ENCODE measurements at regions not wholly inside any gene's neighbourhood (a gene's known extent, or its start where the extent isn't known, plus 50 kb on each side); places are given as distances from the start of the nearest gene placed in this dataset.
A peak's percentile ranks its signal among the peaks of the same experiment; 100 is the strongest.

DNA sequence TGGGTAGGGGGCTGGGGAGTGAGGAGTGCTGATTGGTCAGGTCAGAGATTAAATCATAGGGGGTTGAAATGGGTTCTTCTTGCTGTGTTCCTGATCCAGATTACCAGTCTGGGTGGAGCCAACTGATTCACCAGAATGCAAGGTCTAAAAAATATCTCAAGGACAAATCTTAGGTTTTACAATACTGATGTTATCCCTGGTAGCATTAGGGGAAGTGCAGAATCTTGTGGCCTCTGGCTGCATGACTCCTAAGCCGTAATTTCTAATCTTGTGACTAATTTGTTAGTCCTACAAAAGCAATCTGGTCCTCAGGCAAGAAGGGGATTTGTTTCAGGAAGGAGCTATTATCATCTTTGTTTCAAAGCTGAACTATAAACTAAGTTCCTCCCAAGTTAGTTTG, 289.2 kb upstream of the KYNU start:
- intact Hi-C loops (cut with micrococcal nuclease): no loop called here
- Mint-ChIP-seq H3K27ac (no peak overlapping the region), H3K4me3 (no peak overlapping the region), H3K9me3 (no peaks in the 10 kb centered on the region), H3K4me1 (peaks cover 15% of the 10 kb centered on the region), H3K36me3 (ENCODE audit: low read depth) (no peaks in the 10 kb centered on the region), H3K27me3 (no peaks in the 10 kb centered on the region)
- CTCF ChIA-PET: no interaction called here
- POLR2A ChIA-PET: no interaction called here
- TF ChIP-seq, protein P1, sequence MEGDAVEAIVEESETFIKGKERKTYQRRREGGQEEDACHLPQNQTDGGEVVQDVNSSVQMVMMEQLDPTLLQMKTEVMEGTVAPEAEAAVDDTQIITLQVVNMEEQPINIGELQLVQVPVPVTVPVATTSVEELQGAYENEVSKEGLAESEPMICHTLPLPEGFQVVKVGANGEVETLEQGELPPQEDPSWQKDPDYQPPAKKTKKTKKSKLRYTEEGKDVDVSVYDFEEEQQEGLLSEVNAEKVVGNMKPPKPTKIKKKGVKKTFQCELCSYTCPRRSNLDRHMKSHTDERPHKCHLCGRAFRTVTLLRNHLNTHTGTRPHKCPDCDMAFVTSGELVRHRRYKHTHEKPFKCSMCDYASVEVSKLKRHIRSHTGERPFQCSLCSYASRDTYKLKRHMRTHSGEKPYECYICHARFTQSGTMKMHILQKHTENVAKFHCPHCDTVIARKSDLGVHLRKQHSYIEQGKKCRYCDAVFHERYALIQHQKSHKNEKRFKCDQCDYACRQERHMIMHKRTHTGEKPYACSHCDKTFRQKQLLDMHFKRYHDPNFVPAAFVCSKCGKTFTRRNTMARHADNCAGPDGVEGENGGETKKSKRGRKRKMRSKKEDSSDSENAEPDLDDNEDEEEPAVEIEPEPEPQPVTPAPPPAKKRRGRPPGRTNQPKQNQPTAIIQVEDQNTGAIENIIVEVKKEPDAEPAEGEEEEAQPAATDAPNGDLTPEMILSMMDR (IDR thresholded peaks at IDR 0.05): no peak
- ATAC-seq (ENCODE audit: low read depth) (no peak), DNase-seq (no peak)

DNA sequence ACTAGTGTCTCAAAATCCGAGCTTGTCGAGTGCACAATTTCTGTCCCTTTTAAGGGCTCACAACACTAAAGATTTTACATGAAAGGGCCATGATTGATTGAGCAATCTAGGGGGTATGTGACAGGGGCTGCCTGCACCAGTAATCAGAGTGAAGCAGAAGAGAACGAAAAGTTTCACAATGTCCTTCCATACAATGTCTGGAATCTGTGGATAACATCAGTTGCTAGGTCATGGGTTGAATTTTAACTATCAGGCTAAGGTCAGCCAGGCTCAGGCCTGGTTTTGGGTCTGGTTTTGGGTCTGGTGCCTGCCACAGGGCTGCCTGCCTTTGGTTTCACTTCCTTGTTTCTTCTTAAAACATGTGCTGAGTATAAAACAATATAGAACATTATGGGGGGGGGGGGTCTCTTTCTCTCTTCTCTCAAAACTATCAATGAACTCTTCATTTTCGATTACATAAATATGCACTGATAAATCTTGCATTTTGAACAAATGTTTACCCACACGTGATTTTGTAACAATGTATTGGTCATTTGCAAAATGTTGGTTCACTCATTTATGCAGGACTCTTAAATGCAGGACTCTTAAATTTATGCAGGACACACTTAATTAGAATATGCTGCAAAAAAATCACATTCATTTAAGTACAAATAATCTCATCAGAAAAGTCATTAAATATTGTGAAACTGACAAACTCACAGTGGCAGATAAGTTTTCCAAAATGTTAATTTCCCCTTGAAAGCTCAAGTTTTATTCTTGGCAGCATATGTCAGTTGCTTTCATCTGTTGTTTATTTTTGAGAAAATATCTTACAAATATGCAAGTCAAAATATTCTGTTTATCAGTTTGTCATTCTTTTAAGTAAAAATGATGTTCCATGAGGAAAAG, 290.5 kb upstream of the KYNU start:
- ChIA-PET CTCF (no interaction called here), POLR2A (no interaction called here)
- TF ChIP-seq, protein P1 (IDR thresholded peaks at IDR 0.05): no peak
- Mint-ChIP-seq H3K27ac (peak overlapping the region; percentile 8), H3K4me1 (peaks cover 15% of the 10 kb centered on the region), H3K36me3 (ENCODE audit: low read depth) (no peaks in the 10 kb centered on the region), H3K27me3 (peaks cover 2% of the 10 kb centered on the region), H3K4me3 (no peak overlapping the region), H3K9me3 (no peaks in the 10 kb centered on the region)
- ATAC-seq (ENCODE audit: low read depth): no peak
- intact Hi-C loops (cut with micrococcal nuclease): no loop called here
- DNase-seq: no peak

DNA sequence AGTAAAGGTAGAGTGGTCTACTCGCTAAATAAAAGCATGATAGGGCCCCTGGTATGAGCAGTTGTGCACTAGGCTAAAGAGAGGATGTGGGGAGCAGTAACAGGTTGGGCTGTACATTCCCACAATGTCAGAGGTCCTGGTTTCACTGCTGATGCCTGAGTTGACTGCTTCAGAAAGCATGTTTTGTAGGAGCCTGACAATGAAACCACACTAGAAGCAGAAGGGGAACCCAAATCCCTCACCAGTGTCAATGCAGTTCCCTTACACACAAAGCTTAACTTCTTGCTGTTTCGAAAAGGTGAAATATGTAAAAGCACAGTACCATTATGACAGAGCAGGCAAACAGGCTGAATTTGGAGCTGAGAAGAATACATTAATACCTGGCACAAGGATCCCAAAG, 291.7 kb upstream of the KYNU start:
- no peak for DNase-seq
- intact Hi-C loops (cut with micrococcal nuclease): no loop called here
- H3K36me3 Mint-ChIP-seq (ENCODE audit: low read depth): no peaks in the 10 kb centered on the region
- peaks cover 3% of the 10 kb centered on the region for H3K27me3 Mint-ChIP-seq
- H3K4me3 Mint-ChIP-seq: no peak overlapping the region
- TF ChIP-seq, protein P1 (IDR thresholded peaks at IDR 0.05): no peak
- H3K4me1 Mint-ChIP-seq: peaks cover 15% of the 10 kb centered on the region
- H3K27ac Mint-ChIP-seq: no peak overlapping the region
- ChIA-PET CTCF (no interaction called here), POLR2A (no interaction called here)
- no peak for ATAC-seq (ENCODE audit: low read depth)
- H3K9me3 Mint-ChIP-seq: no peaks in the 10 kb centered on the region

DNA sequence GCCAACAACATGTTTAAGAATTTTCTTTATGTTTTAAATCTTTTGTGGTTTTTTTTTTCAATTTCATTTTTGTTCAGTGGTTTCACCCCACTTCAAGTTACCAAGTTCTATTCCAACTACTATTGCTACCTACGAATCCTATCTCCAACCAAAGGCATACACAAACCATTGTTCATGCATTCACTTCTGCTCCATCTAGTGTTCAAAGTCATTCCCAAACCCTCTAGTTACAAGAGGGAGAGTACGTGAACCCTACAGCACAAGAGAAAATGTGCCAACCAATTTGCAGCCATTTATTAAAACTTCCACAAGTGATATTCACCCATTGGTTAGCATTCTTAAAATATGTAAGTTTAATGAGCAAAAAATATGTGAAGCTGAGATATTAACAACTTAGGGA, 295.1 kb upstream of the KYNU start:
- ChIA-PET CTCF (no interaction called here), POLR2A (no interaction called here)
- ATAC-seq (ENCODE audit: low read depth): no peak
- intact Hi-C loops (cut with micrococcal nuclease): no loop called here
- no peak for DNase-seq
- no peak overlapping the region for H3K4me3 Mint-ChIP-seq
- no peaks in the 10 kb centered on the region for H3K36me3 Mint-ChIP-seq (ENCODE audit: low read depth)
- TF ChIP-seq, protein P1 (IDR thresholded peaks at IDR 0.05): no peak
- H3K9me3 Mint-ChIP-seq: no peaks in the 10 kb centered on the region
- H3K4me1 Mint-ChIP-seq: peaks cover 14% of the 10 kb centered on the region
- H3K27me3 Mint-ChIP-seq: peaks cover 3% of the 10 kb centered on the region
- no peak overlapping the region for H3K27ac Mint-ChIP-seq

DNA sequence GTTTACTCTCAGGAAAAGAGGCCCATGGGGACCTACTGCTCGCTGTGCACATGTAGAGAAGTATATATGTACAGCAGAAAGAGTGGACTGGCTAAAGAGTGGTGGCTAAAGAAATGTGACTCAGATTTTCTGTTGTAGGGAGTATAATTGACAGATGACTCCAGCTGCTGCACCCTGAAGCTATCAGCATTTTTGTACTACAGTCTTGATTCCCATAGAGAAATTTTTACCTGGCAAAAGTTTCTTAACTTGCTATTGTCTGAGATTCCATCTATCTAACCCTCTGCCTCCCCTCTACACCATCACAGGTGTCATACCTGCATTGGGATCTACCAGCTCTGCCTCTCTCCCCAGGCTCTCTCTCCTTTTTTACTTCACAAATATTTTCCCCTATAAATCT, 296.0 kb upstream of the KYNU start:
- Mint-ChIP-seq H3K4me3 (no peak overlapping the region), H3K27me3 (peaks cover 3% of the 10 kb centered on the region), H3K4me1 (peaks cover 6% of the 10 kb centered on the region), H3K36me3 (ENCODE audit: low read depth) (no peaks in the 10 kb centered on the region), H3K9me3 (no peaks in the 10 kb centered on the region), H3K27ac (no peak overlapping the region)
- intact Hi-C loops (cut with micrococcal nuclease): no loop called here
- ATAC-seq (ENCODE audit: low read depth) (no peak), DNase-seq (no peak)
- CTCF ChIA-PET: no interaction called here
- POLR2A ChIA-PET: no interaction called here
- TF ChIP-seq, protein P1 (IDR thresholded peaks at IDR 0.05): no peak
